GM19328 (cell line): ENCODE measurements at regions not wholly inside any gene's neighbourhood (a gene's known extent, or its start where the extent isn't known, plus 50 kb on each side); places are given as distances from the start of the nearest gene placed in this dataset.
"Not testable (repeated sequence)": the region's sequence is repeated elsewhere in the genome, so short reads cannot be mapped to it uniquely, and the experiment has no call there.

Source experiments
- ATAC-seq: cut with Tn5 transposase; IDR thresholded peaks from one replicate; pipeline ENCODE4 v1.9.1; 2021; ENCODE audit warnings: mild to moderate bottlenecking, moderate library complexity; ENCODE audit not compliant: unreplicated experiment

- no peak for ATAC-seq
Measured at GRCh38 chr1:80211691-80212380, 1205.3 kb upstream of the ADGRL4 start.

- no peak for ATAC-seq
Measured at GRCh38 chr1:80202118-80202517, 1195.6 kb upstream of the ADGRL4 start.

GRCh38 chr1:80194221-80194620 lies 1187.7 kb upstream of the ADGRL4 start:
- ATAC-seq = no peak

GRCh38 chr1:80181418-80181817 lies 1174.9 kb upstream of the ADGRL4 start:
- no peak for ATAC-seq

- ATAC-seq = no peak
Measured at GRCh38 chr1:80171631-80172030, 1165.1 kb upstream of the ADGRL4 start.

GRCh38 chr1:80170811-80171485 lies 1164.4 kb upstream of the ADGRL4 start:
- ATAC-seq = no peak

GRCh38 chr1:80164150-80164549 lies 1157.6 kb upstream of the ADGRL4 start:
- ATAC-seq = no peak

- no peak for ATAC-seq
Measured at GRCh38 chr1:80163686-80164085, 1157.2 kb upstream of the ADGRL4 start.

GRCh38 chr1:80158771-80159170 lies 1152.2 kb upstream of the ADGRL4 start:
- no peak for ATAC-seq

GRCh38 chr1:80158266-80158665 lies 1151.7 kb upstream of the ADGRL4 start:
- no peak for ATAC-seq

GRCh38 chr1:80155371-80155770 lies 1148.8 kb upstream of the ADGRL4 start:
- ATAC-seq = no peak

- ATAC-seq = no peak
Measured at GRCh38 chr1:80154176-80154575, 1147.6 kb upstream of the ADGRL4 start.

GRCh38 chr1:80153762-80154161 lies 1147.2 kb upstream of the ADGRL4 start:
- ATAC-seq = no peak

- ATAC-seq = no peak
Measured at GRCh38 chr1:80143361-80143760, 1136.8 kb upstream of the ADGRL4 start.

- ATAC-seq = not testable (repeated sequence)
Measured at GRCh38 chr1:80137946-80138602, 1131.5 kb upstream of the ADGRL4 start.

GRCh38 chr1:80113168-80114038 lies 1106.9 kb upstream of the ADGRL4 start:
- no peak for ATAC-seq

- no peak for ATAC-seq
Measured at GRCh38 chr1:80101159-80101558, 1094.6 kb upstream of the ADGRL4 start.

GRCh38 chr1:80099713-80100112 lies 1093.2 kb upstream of the ADGRL4 start:
- ATAC-seq = no peak

- ATAC-seq = no peak
Measured at GRCh38 chr1:80085067-80085466, 1078.5 kb upstream of the ADGRL4 start.

GRCh38 chr1:80083892-80084291 lies 1077.4 kb upstream of the ADGRL4 start:
- no peak for ATAC-seq

GRCh38 chr1:80076469-80076868 lies 1069.9 kb upstream of the ADGRL4 start:
- no peak for ATAC-seq
